Inferior parietal cortex (tissue), 1 donor: ENCODE measurements at regions not wholly inside any gene's neighbourhood (a gene's known extent, or its start where the extent isn't known, plus 50 kb on each side); places are given as distances from the start of the nearest gene placed in this dataset.

Experiments used
- DNase-seq: peaks from one replicate; pipeline ENCODE4 v3.0.0-alpha.2; 2016; ENCODE audit errors: extremely low spot score

DNA sequence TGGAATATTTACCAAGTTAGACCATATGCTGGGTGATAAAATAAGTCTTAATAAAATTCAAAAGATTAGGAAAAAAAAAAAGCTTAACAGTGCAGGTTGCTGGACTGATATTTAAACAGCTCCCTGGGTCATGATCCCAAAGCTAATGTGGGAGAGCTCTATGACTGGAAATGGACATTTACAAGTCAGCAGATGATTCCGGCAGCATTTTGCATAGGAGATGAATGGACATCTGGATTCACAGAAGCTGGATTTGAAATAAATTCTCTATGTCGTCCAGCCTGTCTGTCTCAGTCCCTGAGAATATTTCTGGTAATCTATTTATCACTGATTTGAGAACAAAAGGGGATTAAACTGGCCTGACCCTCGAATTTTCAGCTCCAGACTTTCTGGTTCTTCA, 52.3 kb upstream of the KLHL25 start:
- no peak for DNase-seq

DNA sequence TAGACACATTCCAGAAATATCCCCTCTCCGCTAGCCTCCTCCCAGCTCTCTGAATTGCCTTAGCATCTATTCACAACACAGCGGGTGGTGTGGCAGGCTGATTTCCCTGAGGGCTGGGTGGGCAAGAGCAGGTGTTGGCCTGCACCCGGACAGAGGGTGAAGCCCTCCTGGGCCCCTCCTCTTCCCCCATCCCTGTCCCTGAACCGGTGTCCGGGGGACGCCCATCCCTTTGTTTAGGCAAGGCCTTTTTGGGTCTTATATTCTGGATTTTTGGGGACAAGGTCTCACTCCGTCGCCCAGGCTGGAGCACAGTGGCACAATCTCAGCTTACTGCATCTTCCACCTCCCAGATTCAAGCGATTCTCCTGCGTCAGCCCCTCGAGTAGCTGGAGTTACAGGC, 55.2 kb upstream of the KLHL25 start:
- DNase-seq, result no peak

DNA sequence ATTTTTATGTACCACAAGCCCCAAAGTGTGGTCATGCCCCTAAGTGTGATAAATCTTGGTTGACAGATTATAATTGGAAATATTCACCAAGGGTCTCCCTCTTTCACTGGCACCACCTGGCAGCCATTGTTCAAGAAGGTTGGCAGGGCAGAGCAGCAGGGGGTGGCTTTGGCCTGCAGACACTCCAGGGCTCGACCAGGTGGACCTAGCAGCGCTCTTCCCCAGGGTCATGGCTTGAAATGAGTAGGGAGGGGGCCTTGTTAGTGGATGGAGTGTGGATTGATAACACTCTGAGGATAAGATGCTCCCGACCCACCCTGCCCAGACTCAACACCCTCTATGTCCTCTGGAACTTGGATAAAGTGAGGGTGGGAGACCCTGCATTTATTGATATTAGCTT, 58.2 kb upstream of the KLHL25 start:
- no peak for DNase-seq

DNA sequence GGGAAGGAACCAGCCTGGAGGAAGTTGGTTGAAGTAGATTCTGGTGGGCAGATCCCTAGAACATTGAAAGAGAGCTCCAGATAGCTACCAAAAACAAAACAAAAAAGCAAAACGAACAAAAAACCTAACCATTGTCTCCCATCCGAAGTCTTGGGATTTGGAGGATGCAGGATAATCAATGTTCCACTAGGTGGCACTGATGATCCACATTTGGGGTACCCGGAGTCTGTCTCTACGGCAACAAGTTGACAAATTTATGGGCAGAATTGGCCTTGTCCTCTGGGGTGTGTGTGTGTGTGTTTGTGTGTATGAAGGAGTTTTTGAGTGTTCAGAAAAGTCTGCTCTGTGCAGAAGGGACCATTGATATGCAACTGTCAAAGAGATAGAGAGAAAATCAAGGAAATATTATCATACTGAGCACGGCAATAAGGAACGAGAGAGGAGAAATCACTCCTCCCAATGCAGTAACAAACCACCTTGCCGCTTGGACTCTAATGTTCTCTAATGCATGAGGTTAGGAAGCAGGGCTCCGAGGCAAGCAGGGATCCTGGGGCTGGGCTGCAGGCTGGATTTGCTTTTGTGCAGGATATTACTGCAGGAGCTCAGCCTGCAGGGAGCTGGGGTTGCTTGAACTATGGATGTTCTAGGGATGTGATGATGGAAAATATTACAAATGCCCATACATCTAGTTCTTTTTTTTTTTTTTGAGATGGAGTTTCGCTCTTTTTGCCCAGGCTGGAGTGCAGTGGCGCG, 59.8 kb upstream of the KLHL25 start:
- peak; percentile 86 for DNase-seq

DNA sequence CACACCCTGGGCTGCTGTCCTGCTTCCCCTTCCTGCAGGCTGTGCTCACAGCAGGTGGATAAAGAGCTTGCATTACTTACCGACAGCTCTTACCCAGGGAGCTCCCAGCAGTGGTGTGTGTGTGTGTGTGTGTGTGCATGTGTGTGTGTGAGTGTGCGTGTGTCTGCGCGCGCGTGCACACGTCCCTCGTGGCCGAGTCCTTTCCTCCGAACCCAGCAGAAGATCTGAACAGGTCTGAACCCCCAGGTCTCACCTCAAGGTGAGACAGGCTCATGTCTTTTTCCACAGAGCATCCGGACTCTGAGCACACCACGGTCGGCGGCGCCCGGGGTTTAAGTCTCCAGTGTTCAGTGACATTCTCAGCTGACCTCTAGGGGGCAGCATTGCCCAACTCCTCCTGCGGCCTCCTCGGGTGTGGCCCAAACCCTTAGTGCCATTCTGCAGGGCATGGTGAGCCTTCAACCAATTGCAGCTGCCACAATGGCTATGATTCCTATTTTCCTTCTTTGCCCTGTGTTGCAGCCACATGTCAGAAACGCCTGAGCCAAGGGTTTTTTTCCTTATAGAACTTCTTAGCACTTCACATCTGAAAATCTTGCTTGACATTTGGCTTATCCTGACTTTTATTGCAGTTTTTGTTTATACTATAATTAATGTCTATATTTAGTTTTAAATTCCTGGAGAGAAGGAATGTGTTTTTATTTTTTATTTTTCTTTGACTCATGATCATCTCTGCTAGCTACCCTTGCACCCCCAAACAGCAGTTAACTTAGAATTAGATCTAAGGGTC, 64.1 kb upstream of the KLHL25 start:
- DNase-seq, result peak; percentile 83

DNA sequence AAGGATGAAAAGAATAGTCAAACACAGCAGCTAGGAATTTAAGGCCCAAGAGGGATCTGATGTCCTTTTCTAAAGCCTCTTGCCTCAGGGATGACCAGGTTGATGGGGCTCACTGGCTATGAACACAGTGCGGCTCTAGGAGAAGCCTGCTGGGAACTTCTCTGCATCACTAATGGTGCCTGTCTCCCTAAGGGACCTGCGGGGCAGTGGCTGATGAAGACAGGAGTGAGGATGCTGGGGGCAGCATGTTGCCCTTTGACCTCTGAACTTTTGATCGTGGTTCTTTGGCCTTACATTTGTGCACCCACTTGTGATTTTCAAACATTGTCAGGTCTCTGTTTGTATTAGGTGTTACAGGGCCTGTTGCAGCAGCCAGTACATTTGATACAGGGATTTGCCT, 64.9 kb upstream of the KLHL25 start:
- DNase-seq, result no peak

DNA sequence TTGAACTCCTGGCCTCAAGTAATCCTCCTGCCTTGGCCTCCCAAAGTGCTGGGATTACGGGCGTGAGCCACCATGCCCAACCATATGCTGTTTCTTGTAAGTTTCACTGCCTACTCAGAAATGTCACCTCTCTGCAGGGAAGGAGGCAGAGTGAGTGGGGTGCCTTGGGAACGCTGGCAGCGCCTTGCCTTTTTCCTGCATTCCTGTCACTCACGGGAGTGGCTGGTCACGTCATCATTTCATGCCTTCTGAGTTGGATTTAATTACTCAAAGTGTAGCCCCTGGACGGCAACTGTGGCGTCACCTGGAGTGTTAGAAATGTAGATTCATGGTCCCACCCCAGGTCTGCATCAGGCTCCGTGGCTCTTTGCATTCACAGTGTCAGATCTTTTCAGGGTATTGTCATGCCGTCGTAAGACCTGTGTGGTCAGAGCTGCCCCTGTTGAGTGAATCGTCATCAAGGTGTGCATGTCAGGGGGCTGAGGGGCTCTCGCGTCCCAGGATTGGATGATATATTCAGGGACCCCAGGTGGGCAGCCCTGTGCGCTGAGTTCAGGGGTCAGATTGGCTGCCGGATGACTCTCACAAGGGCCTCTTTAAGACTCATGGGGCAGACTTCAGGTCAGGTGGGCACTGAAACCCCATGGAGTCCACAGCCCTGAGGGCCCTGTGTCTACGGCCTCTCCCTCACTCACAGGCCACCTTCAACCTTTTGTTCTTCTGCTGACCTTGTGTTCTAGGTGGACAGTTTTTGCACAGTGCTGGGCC, 65.9 kb upstream of the KLHL25 start:
- DNase-seq, result no peak

DNA sequence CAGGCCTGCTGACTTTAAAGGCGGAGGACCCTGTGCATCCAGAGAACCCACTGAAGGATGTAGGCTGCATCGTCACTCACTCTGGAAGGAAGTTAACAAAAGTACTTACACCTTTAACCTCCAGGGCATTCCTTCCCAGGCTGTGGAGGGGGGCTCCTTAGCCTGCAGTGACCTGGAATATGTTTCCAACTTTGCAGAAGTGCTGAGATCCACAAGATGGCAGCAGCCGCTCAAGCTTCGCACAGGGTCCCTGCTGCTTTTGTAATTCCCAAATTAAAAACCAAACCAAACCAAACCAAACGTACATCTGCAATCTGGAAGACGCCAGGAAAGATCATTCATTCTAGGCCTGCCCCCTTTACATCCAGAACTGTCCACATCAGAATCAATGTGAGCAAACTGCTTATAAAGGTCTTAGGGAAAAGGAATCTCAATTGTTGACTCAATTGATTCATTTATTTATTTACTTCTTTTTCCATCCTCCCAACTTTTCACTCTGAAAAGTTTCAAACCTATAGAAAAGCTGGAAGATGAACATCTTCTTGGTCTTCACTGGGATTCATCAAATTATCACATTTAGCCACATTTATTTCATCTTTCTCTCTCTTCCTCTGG, 70.5 kb upstream of the KLHL25 start:
- peak; percentile 55 for DNase-seq

DNA sequence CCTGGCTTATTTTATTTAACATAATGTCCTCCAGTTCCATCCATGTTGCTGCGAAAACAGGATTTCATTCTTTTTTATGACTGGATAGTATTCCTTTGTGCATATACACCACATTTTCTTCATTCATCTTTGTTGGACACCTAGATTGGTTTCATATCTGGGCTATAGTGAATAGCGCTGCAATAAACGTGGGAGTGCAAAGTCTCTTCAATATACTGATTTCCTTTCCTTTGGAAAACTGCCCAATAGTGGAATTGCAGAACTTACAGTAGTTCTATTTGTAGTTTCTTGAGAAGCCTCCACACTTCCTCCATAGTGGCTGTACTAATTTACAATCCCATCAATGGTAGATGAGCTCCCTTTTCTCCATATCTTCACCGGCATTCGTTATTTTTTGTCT, 72.5 kb upstream of the KLHL25 start:
- DNase-seq, result no peak

DNA sequence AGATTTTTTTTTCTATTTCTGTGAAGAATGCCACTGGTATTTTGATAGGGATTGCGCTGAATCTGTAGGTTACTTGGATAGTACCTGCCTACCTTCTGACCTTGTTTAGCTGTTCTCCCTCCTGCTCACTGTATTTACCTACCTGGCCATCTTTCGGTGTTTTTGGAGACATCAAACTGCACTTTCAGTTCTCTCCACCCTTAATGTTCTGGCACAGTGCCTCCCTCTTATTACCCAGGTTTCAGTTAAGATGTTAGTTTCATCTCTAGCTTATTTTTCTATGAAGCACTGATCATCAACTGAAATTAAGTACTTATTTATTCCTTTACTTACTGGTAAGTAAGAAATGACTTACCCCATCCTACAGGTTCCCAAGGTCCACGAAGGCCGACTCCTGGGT, 74.4 kb upstream of the KLHL25 start:
- no peak for DNase-seq

DNA sequence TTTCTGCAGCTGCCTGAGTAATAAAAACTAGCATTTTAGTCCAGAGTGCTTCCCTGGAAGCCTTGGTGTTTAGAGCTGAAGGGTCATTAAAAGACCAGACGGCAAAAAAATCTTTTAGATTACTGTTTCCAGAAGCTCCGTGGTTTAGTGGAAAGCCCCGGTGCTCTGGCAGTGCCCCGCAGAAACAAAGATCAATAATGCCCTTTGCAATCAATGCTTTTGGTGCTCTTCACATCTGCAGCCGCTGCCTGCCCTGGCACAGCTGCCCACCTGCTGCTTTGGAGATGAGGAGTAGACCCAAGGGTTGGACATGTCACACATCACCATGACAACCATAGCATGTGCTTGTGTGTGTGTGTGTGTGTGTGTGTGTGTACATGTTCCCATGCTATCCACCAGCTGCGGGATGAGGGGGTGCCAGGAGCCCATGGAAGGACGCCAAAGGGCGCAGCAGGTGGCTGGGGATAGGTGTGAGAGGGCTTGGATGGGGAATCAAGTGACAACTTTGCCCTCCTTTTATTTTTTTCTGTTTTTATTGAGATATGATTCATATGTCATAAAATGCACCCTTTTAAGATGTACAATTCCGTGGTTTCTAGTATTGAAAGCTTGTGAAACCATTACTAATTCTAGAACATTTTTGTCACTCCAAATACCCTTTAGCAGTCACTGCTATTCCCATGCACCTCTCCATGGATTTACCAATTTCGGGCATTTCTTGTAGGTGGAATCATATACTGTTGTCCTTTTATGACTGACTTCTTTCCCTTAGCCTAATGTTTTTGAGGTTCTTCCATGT, 75.7 kb upstream of the KLHL25 start:
- no peak for DNase-seq

DNA sequence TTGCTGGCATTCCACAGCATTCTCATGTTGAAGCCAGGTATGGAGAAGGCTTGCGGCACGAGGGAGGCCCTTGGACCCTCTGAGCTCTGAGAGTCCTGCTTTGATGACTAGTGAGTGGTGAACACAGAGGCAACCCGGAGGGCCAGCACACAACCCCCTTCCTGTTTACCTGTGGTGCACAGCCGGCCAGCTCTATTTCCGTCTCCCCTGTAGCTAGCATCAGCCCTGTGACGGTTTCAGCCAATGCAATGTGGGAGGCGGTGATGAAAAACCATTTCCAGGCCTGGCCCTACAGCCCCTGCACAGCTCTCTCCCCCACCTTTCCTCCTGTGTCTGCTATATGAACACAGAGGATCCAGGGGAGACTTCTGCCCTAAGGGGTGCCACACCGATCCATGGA, 76.8 kb upstream of the KLHL25 start:
- no peak for DNase-seq

DNA sequence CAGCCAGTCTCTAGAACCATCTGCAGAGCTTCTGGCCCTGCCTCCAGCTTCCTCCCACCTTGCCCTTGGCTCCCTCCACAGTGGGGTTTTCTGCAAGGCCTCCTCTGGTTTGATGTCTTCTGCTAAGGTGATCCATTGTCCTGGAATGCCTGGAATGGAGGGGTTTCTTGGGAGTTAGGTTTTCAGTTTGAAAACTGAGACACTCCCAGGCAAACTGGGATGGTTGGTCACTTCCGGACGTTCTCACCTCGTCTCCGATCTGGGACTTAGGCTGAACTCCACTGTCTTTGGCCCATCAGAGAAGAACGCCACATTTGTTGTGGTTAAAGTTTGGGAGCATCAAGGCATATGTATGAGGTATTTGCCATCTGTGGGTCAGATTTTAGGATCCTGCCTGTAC, 77.4 kb upstream of the KLHL25 start:
- DNase-seq, result no peak

DNA sequence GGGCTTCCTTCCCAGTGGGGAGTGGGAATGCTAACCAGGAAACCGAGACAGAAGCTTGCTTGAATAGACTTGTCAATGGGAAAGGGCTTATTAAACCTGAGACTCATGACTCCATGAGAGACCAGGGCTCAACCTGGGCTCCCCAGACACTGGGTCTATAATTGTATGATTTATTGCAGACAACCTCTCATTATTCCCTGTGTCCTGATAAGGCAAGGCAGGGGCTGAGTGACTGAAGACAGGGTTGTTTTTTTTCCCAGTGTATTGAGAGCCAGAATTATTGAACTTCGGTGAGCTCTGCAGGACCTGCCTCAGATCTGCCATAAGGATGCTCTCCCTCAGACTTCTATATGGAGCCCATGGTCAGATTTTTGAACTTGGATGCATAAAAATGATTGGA, 79.5 kb upstream of the KLHL25 start:
- no peak for DNase-seq

DNA sequence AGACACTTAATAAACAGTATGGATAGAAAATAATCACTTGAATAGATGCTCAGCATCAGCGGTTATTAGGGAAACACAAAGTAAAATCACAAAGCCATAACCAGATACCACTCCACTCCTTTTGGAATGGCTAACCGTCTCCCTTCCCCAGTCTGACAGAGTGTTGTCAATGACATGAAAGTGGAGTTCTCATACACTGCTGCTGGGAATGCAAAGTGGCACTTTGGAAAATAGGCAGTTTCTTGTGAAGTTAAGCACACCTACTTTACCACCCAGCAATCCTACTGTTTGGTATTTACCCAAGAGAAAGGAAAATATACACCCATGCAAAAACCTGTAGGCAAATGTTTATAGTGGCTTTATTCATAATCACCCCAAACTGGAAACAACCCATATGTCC, 81.0 kb upstream of the KLHL25 start:
- no peak for DNase-seq

DNA sequence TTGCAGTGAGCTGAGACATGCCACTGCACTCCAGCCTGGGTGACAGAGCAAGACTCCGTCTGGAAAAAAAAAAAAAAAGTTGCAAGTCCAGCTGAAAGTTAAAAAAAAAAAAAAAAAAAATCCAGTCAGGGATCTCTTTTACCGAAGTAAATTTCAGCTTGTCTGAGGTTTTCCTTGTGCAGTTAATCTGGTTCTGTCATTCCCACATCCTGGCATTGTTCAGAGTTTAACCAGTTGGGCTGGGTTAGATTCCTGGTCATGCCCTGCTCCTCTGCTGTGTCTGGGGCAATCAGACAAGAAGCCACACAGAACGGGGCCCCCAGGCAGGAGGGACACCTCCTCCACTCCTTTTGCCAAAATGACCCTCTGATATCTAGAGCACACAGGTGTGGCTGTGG, 84.1 kb upstream of the KLHL25 start:
- DNase-seq, result no peak

DNA sequence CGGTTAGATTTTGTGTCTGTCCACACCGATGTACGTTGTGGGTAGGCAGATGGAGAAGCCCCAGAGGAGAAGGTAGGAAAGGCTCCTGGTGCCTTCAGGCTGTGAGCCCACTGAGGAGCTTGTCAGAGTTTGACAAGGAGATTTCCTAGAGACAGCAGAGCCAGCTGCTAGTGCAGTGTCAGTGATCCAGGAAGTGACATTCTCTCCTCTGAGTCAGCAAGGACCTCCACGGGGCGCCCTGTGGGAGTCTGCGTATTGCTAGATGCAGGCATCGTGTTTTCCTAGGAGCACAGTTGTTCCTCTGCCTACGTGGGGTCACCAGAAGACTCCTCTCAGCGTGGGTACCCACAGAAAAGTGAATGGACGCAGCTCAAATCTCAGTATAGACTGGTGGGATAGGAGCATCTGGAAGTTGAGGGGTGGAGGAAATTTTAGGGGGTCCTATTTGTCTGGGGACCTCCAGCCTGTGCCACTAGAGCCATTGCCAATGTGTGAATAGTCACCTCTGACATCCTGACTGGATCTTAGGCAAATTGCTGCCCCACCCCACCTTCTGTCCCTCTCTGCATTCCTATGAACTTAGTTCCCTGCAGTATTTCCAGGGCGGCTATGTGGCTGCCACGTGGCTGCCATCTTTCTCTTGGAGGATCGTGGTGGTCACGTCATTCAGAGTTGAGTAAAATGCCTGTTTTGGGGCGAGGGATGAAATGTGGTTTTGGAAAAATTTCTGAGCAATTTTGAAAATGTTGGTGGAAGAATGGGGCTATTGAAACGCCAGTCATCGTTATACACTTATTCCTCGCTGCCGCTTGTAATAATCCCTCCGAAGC, 84.8 kb upstream of the KLHL25 start:
- DNase-seq, result no peak

DNA sequence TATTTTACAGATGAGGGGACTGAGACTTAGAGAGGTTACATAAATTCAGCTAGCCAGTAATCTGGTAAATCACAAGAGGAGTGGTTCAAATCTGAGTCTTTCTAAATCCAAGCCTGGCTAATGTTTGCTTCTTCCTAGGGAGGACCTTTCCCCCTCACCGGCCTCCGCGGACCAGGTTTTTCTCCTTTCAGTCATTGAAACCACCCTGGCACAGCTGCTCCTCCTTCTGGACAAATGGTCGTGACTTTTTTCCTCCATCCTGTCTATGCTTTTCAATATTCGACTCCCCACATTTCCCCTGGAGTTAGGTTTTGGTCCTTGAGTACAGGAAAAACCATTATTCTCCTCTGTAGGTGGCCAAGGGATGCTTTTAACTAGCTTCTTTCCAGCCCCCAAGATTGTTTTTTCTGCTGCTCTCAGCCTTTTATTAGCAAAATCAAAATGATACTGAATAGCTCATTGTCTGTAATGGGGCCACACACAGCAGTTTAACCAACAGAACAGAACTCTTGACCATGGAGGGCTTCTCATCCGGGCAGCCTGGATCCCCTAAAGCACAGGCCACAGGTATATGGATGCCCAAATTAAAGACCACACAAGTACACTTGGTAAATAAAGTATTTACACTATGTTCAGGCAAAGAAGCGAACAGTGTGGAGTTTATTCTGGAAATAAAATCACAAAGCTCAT, 85.9 kb upstream of the KLHL25 start:
- no peak for DNase-seq

DNA sequence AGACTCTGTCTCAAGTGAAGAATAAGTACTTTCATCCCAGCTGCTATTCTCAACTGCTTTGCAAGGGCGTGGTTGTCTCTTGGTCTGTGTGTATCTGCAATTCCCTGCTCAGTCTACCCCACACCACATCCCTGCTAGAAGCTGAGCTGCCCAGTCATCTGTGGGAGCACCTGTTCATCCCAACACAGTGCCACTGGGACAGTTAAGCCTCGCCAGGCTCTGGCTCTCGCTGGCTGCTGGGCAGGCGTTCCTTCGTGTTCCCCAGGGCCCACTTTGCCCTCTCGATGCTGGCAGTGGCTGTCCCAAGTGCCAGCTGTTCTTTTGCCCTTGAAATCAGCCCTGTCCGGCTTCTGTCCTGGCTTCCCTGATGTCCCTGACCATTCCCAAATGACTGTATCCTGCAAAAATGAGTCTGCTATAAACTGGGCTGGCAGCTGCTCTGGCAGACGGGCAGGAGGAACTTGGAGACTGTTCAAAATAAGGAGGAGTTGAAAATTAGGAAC, 91.6 kb upstream of the KLHL25 start:
- no peak for DNase-seq
